IMR-90 (cell line): ENCODE measurements at regions not wholly inside any gene's neighbourhood (a gene's known extent, or its start where the extent isn't known, plus 50 kb on each side); places are given as distances from the start of the nearest gene placed in this dataset.

Source experiments
- ATAC-seq: fragments of 200-7000 bp; cut with Tn5 transposase; 2 replicates; pipeline ENCODE4 v1.9.1; 2020; ENCODE audit warnings: low read depth, mild to moderate bottlenecking, moderate library complexity
- BruUV-seq: library from RNA; stranded (reverse); fragments of 400-500 nt; replicated peaks from 2 replicates; lab custom pipeline; 2021; lab: Mats Ljungman, UMichigan
- CTCF ChIA-PET: fragments of 300-600 bp; formaldehyde crosslinking; extraction: SDS; loops from one replicate; lab custom pipeline; 2021; ENCODE audit warnings: antibody characterized with exemption; lab: Yijun Ruan, JAX
- POLR2A ChIA-PET: fragments of 300-600 bp; sonication (Branson Sonifier 250); formaldehyde crosslinking; loops from one replicate; lab custom pipeline; 2022; ENCODE audit warnings: antibody characterized with exemption; ENCODE audit not compliant: unreplicated experiment; lab: Charles Lee
- DNase-seq: peaks from one replicate; pipeline ENCODE4 v3.0.0; 2013
- H2AFZ ChIP-seq: replicated peaks from 2 replicates; pipeline ENCODE3; 2013; ENCODE audit warnings: low read length, mild to moderate bottlenecking; ENCODE audit not compliant: poor library complexity
- H2AK5ac ChIP-seq: 2 replicates; pipeline ENCODE4 v1.6.1; 2013; ENCODE audit warnings: low read depth, low read length, inconsistent platforms
- H2AK9ac ChIP-seq: replicated peaks from 2 replicates; pipeline ENCODE3; 2013; ENCODE audit warnings: mild to moderate bottlenecking, low read depth, low read length, moderate library complexity; ENCODE audit not compliant: poor library complexity
- H2BK120ac ChIP-seq: 2 replicates; pipeline ENCODE4 v1.6.1; 2013; ENCODE audit warnings: low read depth, low read length, inconsistent platforms
- H2BK15ac ChIP-seq: 3 replicates; pipeline ENCODE4 v1.6.1; 2013; ENCODE audit warnings: low read depth, low read length, inconsistent platforms
- H2BK20ac ChIP-seq: 2 replicates; pipeline ENCODE4 v1.6.1; 2013; ENCODE audit warnings: low read depth, mild to moderate bottlenecking, inconsistent platforms, low read length, moderate library complexity
- H2BK5ac ChIP-seq: 2 replicates; pipeline ENCODE4 v1.6.1; 2013; ENCODE audit warnings: mild to moderate bottlenecking, low read depth, low read length, inconsistent platforms; ENCODE audit not compliant: poor library complexity, severe bottlenecking
- H3K14ac ChIP-seq: replicated peaks from 2 replicates; pipeline ENCODE4 v1.6.1; 2013; ENCODE audit warnings: low read depth, low read length, inconsistent platforms
- H3K18ac ChIP-seq: 2 replicates; pipeline ENCODE4 v1.6.1; 2013; ENCODE audit warnings: low read depth, low read length, control low read depth
- H3K23ac ChIP-seq: 2 replicates; pipeline ENCODE4 v1.6.1; 2013; ENCODE audit warnings: low read depth, low read length, inconsistent platforms
- H3K27ac ChIP-seq: 2 replicates; pipeline ENCODE4 v1.5.1; 2013; ENCODE audit warnings: mild to moderate bottlenecking, control low read depth, low read length; ENCODE audit not compliant: insufficient read depth
- H3K27me3 ChIP-seq: 2 replicates; pipeline ENCODE4 v1.6.1; 2013; ENCODE audit warnings: low read length; ENCODE audit not compliant: control insufficient read depth, insufficient read depth
- H3K36me3 ChIP-seq: 2 replicates; pipeline ENCODE4 v1.6.1; 2013; ENCODE audit warnings: low read length, mixed read lengths; ENCODE audit not compliant: control insufficient read depth, insufficient read depth
- H3K4ac ChIP-seq: 2 replicates; pipeline ENCODE4 v1.6.1; 2013; ENCODE audit warnings: low read depth, low read length, inconsistent platforms
- H3K4me1 ChIP-seq: 2 replicates; pipeline ENCODE4 v1.6.1; 2013; ENCODE audit warnings: low read length, mixed read lengths; ENCODE audit not compliant: control insufficient read depth, insufficient read depth
- H3K4me2 ChIP-seq: 2 replicates; pipeline ENCODE4 v1.6.1; 2013; ENCODE audit warnings: low read depth, mild to moderate bottlenecking, control low read depth, low read length, moderate library complexity
- H3K4me3 ChIP-seq: 2 replicates; pipeline ENCODE4 v1.5.1; 2013; ENCODE audit warnings: low read depth, mild to moderate bottlenecking, control low read depth, low read length, moderate library complexity; ENCODE audit not compliant: insufficient read depth
- H3K56ac ChIP-seq: 2 replicates; pipeline ENCODE4 v1.6.1; 2013; ENCODE audit warnings: low read length, inconsistent platforms; ENCODE audit not compliant: insufficient read depth; ENCODE audit errors: extremely low read depth
- H3K79me1 ChIP-seq, 2 experiments: 2 replicates each; pipeline ENCODE4 v1.6.1; 2013; ENCODE audit warnings: low read length in 2 of 2, inconsistent platforms in 1 of 2, low read depth in 1 of 2
- H3K9ac ChIP-seq: 2 replicates; pipeline ENCODE4 v1.6.1; 2013; ENCODE audit warnings: low read depth, low read length, control low read depth
- H3K9me1 ChIP-seq: 2 replicates; pipeline ENCODE4 v1.6.1; 2013; ENCODE audit warnings: low read length, inconsistent platforms; ENCODE audit not compliant: insufficient read depth
- H3K9me3 ChIP-seq: 2 replicates; pipeline ENCODE4 v1.6.1; 2013; ENCODE audit warnings: low read length; ENCODE audit not compliant: control insufficient read depth, insufficient read depth
- H4K20me1 ChIP-seq: 2 replicates; pipeline ENCODE4 v1.6.1; 2013; ENCODE audit warnings: low read length, inconsistent platforms; ENCODE audit not compliant: insufficient read depth
- H4K5ac ChIP-seq: 2 replicates; pipeline ENCODE4 v1.6.1; 2013; ENCODE audit warnings: mild to moderate bottlenecking, low read depth, low read length, control low read depth
- H4K8ac ChIP-seq, 2 experiments: 2 replicates each; pipeline ENCODE4 v1.6.1; 2013; ENCODE audit warnings: low read depth in 2 of 2, low read length in 2 of 2, control low read depth in 1 of 2, inconsistent platforms in 1 of 2
- H4K91ac ChIP-seq: 2 replicates; pipeline ENCODE4 v1.6.1; 2013; ENCODE audit warnings: low read depth, low read length, inconsistent platforms; ENCODE audit not compliant: insufficient read depth
- BHLHE40 ChIP-seq: fragments of 150-350 bp; IDR thresholded peaks from 2 replicates; pipeline ENCODE4 v1.6.1; 2016; ENCODE audit warnings: mild to moderate bottlenecking, low read depth, low read length
- CEBPB ChIP-seq: IDR thresholded peaks from 2 replicates; pipeline ENCODE4 v1.6.1; 2012; ENCODE audit warnings: low read depth, low read length, improper control_type of control experiment
- CHD1 ChIP-seq: IDR thresholded peaks from 2 replicates; pipeline ENCODE4 v1.6.1; 2012; ENCODE audit warnings: low read depth, low read length, improper control_type of control experiment
- FOS ChIP-seq: fragments of 150-350 bp; IDR thresholded peaks from 2 replicates; pipeline ENCODE4 v1.6.1; 2016; ENCODE audit warnings: low read depth, low read length
- MAZ ChIP-seq: IDR thresholded peaks from 2 replicates; pipeline ENCODE4 v1.6.1; 2012; ENCODE audit warnings: low read depth, mild to moderate bottlenecking, low read length, improper control_type of control experiment, moderate library complexity, borderline replicate concordance
- MXI1 ChIP-seq: IDR thresholded peaks from 2 replicates; pipeline ENCODE4 v1.6.1; 2012; ENCODE audit warnings: low read depth, mild to moderate bottlenecking, low read length, moderate library complexity, borderline replicate concordance
- NFE2L2 ChIP-seq: fragments of 150-350 bp; IDR thresholded peaks from 2 replicates; pipeline ENCODE4 v1.6.1; 2016; ENCODE audit warnings: low read depth, mild to moderate bottlenecking, low read length
- POLR2A ChIP-seq: IDR thresholded peaks from 2 replicates; pipeline ENCODE4 v1.6.1; 2012; ENCODE audit warnings: mild to moderate bottlenecking, low read depth, low read length
- RAD21 ChIP-seq: IDR thresholded peaks from 2 replicates; pipeline ENCODE4 v1.6.1; 2012; ENCODE audit warnings: low read length, improper control_type of control experiment
- RCOR1 ChIP-seq: IDR thresholded peaks from 2 replicates; pipeline ENCODE4 v1.6.1; 2012; ENCODE audit warnings: mild to moderate bottlenecking, low read length, improper control_type of control experiment; ENCODE audit not compliant: insufficient replicate concordance
- RFX5 ChIP-seq: IDR thresholded peaks from 2 replicates; pipeline ENCODE4 v1.8.0; 2012; ENCODE audit warnings: low read depth, mild to moderate bottlenecking, low read length, moderate library complexity
- SMC3 ChIP-seq: fragments of 150-350 bp; IDR thresholded peaks from 2 replicates; pipeline ENCODE4 v1.6.1; 2016; ENCODE audit warnings: low read depth, mild to moderate bottlenecking, antibody characterized with exemption, low read length, moderate library complexity
- WGBS, 2 experiments: methylation state at CpG; one replicate each; pipeline versions ENCODE4 v1.1.5 to v1.1.7; 2013; ENCODE audit warnings: missing lambda C conversion rate in 2 of 2; ENCODE audit not compliant: insufficient read length in 1 of 2; ENCODE audit errors: extremely low coverage in 2 of 2; 5-methylcytosine and 5-hydroxymethylcytosine counted together
- dilution Hi-C: fragments of 300-500 bp; cut with HindIII; formaldehyde crosslinking; loops from one replicate; pipeline ENCODE4 v1.14.3; 2018; ENCODE audit warnings: low sequenced_read_pairs; ENCODE audit not compliant: unreplicated experiment
- in situ Hi-C: fragments of 300-500 bp; cut with MboI; formaldehyde crosslinking; loops from 3 replicates; pipeline ENCODE4 v1.14.3; 2019; ENCODE audit warnings: low sequenced_read_pairs, inconsistent platforms, mixed read lengths
- intact Hi-C: fragments of 100-400 bp; cut with micrococcal nuclease; formaldehyde crosslinking; loops from 2 replicates; pipeline ENCODE4 v1.10.0; 2022
- TF ChIP-seq, protein P1 (sequence below): fragments of 150-350 bp; IDR thresholded peaks from 2 replicates; pipeline ENCODE4 v1.6.1; 2016; ENCODE audit warnings: low read depth, mild to moderate bottlenecking, low read length, moderate library complexity, borderline replicate concordance
- TF ChIP-seq, protein P2 (sequence below): conservative IDR thresholded peaks from 2 replicates; pipeline ENCODE4 v1.5.1; 2012; ENCODE audit warnings: mild to moderate bottlenecking, low read depth, low read length, improper control_type of control experiment
- TF ChIP-seq, protein P3 (sequence below): fragments of 150-350 bp; IDR thresholded peaks from 2 replicates; pipeline ENCODE4 v1.6.1; 2017; ENCODE audit warnings: mild to moderate bottlenecking, antibody characterized with exemption, low read length, low read depth

DNA sequence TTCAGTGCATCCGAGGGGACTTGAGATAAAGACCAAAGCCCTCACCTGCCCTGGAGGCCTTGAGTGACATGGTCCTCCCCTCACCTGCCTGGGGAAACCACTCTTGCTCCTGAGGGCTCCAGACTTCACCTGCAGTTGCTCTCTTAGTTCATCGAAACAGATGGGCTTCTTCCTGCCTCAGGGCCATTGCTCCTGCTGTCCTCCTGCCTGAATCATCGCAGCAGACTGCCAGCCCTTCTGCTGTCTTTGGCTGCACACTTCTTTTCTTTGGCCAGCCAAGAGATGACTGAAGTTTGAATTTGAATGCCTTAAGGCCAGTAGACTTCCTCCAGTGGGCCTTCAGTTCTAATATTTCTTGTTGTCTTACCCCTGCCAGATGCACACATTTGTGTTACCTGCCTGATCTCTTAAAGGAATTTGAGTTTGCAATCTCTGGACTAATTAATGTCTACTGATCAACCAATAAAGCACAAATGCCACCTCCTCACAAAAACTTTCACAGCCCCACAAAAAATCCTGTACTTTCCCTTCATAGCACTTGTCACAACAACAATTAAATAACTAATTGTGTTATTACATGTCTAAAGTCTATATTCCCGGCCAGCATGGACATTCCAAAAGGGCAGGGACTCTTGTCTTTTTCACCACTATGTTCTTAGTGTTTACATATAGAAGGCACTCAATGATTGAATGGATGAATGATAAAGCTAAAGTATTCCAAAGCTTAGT, 56.7 kb upstream of the SGK1 start:
- H3K4me1 ChIP-seq, result peaks cover 9% of the 10 kb centered on the region
- no peaks in the 10 kb centered on the region for H3K79me1 ChIP-seq
- ATAC-seq (no peak), DNase-seq (peak; percentile 62)
- intact Hi-C loops (no loop called here), dilution Hi-C loops (no loop called here), in situ Hi-C loops (no loop called here)
- no peaks in the 10 kb centered on the region for H4K20me1 ChIP-seq
- H3K9ac ChIP-seq, result no peak overlapping the region
- ChIA-PET POLR2A (no interaction called here), CTCF (no interaction called here)
- peak overlapping the region; percentile 78 for H4K91ac ChIP-seq
- H3K9me3 ChIP-seq, result no peaks in the 10 kb centered on the region
- H3K23ac ChIP-seq, result no peak overlapping the region
- H3K18ac ChIP-seq, result peak overlapping the region; percentile 47
- peak overlapping the region; percentile 87; the same call in 2 of the 3 replicates for H2BK15ac ChIP-seq
- peak overlapping the region; percentile 48 to 74; a peak in 2 of 4 replicates for H4K8ac ChIP-seq
- no TSS peak for BruUV-seq
- no peak overlapping the region; the same call in 1 of the 2 replicates for H3K56ac ChIP-seq
- H2BK20ac ChIP-seq, result peak overlapping the region; percentile 85; the same call in 1 of the 2 replicates
- peak overlapping the region; percentile 52 for H2AFZ ChIP-seq
- H3K4me3 ChIP-seq, result no peak overlapping the region
- peaks cover 4% of the 10 kb centered on the region; the same call in 1 of the 2 replicates for H3K9me1 ChIP-seq
- peak overlapping the region; percentile 9 for H2BK5ac ChIP-seq
- H3K27ac ChIP-seq, result no peak overlapping the region
- H3K4me2 ChIP-seq, result no peak overlapping the region
- peak overlapping the region; percentile 66 for H2AK5ac ChIP-seq
- H3K36me3 ChIP-seq, result no peaks in the 10 kb centered on the region
- 94% methylated on average over 3 of the region's 4 CpGs; no CpG with 5 or more reads in 1 of the 2 experiments for WGBS, 2 experiments
- peak overlapping the region; percentile 91 for H2BK120ac ChIP-seq
- peak overlapping the region; percentile 35; the same call in 1 of the 2 replicates for H4K5ac ChIP-seq
- H3K27me3 ChIP-seq, result no peaks in the 10 kb centered on the region
- H3K4ac ChIP-seq, result peak overlapping the region; percentile 50; the same call in 1 of the 2 replicates
- no peak overlapping the region; the same call in 1 of the 2 replicates for H3K14ac ChIP-seq
- H2AK9ac ChIP-seq, result no peak overlapping the region
- TF ChIP-seq, protein P1, sequence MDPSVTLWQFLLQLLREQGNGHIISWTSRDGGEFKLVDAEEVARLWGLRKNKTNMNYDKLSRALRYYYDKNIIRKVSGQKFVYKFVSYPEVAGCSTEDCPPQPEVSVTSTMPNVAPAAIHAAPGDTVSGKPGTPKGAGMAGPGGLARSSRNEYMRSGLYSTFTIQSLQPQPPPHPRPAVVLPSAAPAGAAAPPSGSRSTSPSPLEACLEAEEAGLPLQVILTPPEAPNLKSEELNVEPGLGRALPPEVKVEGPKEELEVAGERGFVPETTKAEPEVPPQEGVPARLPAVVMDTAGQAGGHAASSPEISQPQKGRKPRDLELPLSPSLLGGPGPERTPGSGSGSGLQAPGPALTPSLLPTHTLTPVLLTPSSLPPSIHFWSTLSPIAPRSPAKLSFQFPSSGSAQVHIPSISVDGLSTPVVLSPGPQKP, result no peak
- TF ChIP-seq SMC3, result no peak
- TF ChIP-seq MAZ, result no peak
- no peak for TF ChIP-seq CEBPB
- no peak for TF ChIP-seq NFE2L2
- TF ChIP-seq RFX5, result no peak
- no peak for TF ChIP-seq RAD21
- TF ChIP-seq BHLHE40, result no peak
- no peak for TF ChIP-seq RCOR1
- TF ChIP-seq, protein P2, sequence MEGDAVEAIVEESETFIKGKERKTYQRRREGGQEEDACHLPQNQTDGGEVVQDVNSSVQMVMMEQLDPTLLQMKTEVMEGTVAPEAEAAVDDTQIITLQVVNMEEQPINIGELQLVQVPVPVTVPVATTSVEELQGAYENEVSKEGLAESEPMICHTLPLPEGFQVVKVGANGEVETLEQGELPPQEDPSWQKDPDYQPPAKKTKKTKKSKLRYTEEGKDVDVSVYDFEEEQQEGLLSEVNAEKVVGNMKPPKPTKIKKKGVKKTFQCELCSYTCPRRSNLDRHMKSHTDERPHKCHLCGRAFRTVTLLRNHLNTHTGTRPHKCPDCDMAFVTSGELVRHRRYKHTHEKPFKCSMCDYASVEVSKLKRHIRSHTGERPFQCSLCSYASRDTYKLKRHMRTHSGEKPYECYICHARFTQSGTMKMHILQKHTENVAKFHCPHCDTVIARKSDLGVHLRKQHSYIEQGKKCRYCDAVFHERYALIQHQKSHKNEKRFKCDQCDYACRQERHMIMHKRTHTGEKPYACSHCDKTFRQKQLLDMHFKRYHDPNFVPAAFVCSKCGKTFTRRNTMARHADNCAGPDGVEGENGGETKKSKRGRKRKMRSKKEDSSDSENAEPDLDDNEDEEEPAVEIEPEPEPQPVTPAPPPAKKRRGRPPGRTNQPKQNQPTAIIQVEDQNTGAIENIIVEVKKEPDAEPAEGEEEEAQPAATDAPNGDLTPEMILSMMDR, result no peak
- TF ChIP-seq CHD1, result no peak
- TF ChIP-seq MXI1, result no peak
- no peak for TF ChIP-seq FOS
- TF ChIP-seq, protein P3, sequence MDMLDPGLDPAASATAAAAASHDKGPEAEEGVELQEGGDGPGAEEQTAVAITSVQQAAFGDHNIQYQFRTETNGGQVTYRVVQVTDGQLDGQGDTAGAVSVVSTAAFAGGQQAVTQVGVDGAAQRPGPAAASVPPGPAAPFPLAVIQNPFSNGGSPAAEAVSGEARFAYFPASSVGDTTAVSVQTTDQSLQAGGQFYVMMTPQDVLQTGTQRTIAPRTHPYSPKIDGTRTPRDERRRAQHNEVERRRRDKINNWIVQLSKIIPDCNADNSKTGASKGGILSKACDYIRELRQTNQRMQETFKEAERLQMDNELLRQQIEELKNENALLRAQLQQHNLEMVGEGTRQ, result no peak
- no peak for TF ChIP-seq POLR2A
